ENCODE measurements at regions not wholly inside any gene's neighbourhood (a gene's known extent, or its start where the extent isn't known, plus 50 kb on each side); places are given as distances from the start of the nearest gene placed in this dataset.

DNA sequence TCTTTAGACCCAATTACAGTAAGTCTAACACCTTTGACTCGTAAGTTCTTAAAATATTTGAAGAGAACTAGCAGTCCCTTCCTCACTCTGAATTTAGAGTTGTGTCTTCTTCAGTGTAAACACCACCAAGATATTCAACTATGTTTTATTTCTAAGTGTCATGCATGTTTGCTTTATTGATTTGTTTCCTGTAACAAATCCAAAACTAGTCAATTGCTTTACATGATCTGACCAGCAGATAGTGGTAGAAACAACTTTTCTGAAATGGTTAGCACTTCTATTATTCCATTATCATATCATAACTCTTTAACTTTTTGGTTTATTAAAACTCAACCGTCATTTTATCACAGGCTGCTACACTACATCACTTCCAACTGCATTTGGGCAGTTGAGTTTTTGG is 90.1 kb downstream of the INHBA start:
- TF ChIP-seq, protein P1, sequence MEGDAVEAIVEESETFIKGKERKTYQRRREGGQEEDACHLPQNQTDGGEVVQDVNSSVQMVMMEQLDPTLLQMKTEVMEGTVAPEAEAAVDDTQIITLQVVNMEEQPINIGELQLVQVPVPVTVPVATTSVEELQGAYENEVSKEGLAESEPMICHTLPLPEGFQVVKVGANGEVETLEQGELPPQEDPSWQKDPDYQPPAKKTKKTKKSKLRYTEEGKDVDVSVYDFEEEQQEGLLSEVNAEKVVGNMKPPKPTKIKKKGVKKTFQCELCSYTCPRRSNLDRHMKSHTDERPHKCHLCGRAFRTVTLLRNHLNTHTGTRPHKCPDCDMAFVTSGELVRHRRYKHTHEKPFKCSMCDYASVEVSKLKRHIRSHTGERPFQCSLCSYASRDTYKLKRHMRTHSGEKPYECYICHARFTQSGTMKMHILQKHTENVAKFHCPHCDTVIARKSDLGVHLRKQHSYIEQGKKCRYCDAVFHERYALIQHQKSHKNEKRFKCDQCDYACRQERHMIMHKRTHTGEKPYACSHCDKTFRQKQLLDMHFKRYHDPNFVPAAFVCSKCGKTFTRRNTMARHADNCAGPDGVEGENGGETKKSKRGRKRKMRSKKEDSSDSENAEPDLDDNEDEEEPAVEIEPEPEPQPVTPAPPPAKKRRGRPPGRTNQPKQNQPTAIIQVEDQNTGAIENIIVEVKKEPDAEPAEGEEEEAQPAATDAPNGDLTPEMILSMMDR (conservative IDR thresholded peaks at IDR 0.05; ENCODE audit: low read length), result no peak
- TF ChIP-seq EZH2phosphoT487 (IDR thresholded peaks at IDR 0.05; ENCODE audit: borderline replicate concordance), result no peak
